ENCODE measurements at regions not wholly inside any gene's neighbourhood (a gene's known extent, or its start where the extent isn't known, plus 50 kb on each side); places are given as distances from the start of the nearest gene placed in this dataset.

- TF ChIP-seq, protein P1, sequence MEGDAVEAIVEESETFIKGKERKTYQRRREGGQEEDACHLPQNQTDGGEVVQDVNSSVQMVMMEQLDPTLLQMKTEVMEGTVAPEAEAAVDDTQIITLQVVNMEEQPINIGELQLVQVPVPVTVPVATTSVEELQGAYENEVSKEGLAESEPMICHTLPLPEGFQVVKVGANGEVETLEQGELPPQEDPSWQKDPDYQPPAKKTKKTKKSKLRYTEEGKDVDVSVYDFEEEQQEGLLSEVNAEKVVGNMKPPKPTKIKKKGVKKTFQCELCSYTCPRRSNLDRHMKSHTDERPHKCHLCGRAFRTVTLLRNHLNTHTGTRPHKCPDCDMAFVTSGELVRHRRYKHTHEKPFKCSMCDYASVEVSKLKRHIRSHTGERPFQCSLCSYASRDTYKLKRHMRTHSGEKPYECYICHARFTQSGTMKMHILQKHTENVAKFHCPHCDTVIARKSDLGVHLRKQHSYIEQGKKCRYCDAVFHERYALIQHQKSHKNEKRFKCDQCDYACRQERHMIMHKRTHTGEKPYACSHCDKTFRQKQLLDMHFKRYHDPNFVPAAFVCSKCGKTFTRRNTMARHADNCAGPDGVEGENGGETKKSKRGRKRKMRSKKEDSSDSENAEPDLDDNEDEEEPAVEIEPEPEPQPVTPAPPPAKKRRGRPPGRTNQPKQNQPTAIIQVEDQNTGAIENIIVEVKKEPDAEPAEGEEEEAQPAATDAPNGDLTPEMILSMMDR (IDR thresholded peaks at IDR 0.05): no peak
- TF ChIP-seq EP300 (IDR thresholded peaks at IDR 0.05) (no peak), POLR2A (IDR thresholded peaks at IDR 0.05) (no peak), POLR2AphosphoS5 (IDR thresholded peaks at IDR 0.05) (no peak)
These were observed 1596.3 kb upstream of the PCDH20 start for GRCh38 chr13:63011996-63012395.

Measured in gastroesophageal sphincter (tissue), 3 donors.